VCaP (cell line): ENCODE measurements at regions not wholly inside any gene's neighbourhood (a gene's known extent, or its start where the extent isn't known, plus 50 kb on each side); places are given as distances from the start of the nearest gene placed in this dataset.
A peak's percentile ranks its signal among the peaks of the same experiment; 100 is the strongest.

Experiments
- H3K27ac ChIP-seq: fragments of 450-650 bp; 2 replicates; pipeline ENCODE4 v1.5.1; 2017
- TF ChIP-seq, protein P1 (sequence below): fragments of 450-650 bp; conservative IDR thresholded peaks from 2 replicates; pipeline ENCODE4 v1.5.1; 2017; ENCODE audit warnings: mild to moderate bottlenecking, moderate library complexity

DNA sequence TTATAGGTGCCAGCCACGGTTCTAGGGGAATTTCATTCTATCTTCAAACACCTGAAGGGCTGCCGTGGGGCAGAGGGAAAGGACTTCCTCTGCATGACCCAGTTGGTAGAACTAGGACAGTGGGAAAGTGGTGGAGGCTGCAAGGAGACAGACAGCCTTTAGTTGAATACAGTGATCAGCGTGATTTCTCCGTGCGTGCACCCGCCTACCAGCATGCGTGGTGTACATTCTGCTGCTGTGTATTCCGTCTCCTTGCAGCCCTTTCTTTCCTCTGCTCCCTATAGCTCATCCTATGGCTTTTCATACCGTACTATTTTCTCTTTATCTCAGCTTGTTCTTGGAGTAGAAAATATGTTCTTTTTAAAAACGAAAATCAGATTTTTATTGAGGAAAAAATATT lies 146.9 kb downstream of the MRM1 start:
- no peak overlapping the region for H3K27ac ChIP-seq
- TF ChIP-seq, protein P1, sequence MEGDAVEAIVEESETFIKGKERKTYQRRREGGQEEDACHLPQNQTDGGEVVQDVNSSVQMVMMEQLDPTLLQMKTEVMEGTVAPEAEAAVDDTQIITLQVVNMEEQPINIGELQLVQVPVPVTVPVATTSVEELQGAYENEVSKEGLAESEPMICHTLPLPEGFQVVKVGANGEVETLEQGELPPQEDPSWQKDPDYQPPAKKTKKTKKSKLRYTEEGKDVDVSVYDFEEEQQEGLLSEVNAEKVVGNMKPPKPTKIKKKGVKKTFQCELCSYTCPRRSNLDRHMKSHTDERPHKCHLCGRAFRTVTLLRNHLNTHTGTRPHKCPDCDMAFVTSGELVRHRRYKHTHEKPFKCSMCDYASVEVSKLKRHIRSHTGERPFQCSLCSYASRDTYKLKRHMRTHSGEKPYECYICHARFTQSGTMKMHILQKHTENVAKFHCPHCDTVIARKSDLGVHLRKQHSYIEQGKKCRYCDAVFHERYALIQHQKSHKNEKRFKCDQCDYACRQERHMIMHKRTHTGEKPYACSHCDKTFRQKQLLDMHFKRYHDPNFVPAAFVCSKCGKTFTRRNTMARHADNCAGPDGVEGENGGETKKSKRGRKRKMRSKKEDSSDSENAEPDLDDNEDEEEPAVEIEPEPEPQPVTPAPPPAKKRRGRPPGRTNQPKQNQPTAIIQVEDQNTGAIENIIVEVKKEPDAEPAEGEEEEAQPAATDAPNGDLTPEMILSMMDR: no peak

DNA sequence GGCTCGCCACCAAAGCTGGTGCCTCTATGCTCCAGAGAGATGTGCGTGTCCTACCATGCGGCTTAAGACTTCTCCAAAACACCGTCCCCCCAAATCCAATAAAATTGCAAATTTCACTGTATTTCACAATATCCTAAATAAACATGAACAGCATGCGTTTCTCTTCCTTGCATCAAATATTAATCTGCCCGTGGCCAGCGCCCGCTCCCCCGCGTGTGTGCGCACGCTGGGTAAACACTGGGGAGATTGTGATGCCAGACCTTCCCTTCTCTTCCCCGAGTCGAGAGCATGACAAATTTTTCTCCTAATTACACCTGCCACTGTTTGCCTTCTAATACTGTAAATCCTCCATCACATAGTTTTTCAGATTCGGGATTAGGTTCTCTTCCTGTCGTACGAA lies 148.1 kb downstream of the MRM1 start:
- no peak overlapping the region for H3K27ac ChIP-seq
- TF ChIP-seq, protein P1: no peak

DNA sequence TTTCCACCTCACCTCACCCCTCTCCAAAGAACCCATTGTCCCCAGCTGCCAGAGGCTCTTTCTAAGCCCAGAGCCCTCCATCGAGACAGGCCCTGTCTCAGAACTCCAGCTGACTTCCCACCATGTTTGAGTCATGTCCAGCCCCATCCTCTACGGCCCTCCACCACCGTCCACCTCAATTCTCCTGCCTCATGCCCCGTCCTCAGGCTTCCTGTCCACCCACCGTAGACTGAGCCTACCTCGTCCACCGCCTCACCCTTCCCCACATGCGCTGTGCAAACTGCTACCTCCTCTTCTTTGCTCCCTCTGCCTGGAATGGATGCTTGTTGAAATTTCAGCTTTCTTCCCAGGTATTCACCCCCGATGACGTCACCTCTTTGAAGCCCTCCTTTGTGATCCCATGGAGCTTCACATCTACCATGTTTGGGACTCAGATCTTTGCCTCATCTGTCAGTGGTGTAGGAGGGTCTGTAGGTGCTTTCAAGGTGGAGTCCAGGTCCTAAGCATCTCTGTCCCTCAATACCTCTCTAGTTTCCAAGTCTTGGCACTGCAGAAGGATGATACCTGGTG lies 149.0 kb downstream of the MRM1 start:
- no peak overlapping the region for H3K27ac ChIP-seq

DNA sequence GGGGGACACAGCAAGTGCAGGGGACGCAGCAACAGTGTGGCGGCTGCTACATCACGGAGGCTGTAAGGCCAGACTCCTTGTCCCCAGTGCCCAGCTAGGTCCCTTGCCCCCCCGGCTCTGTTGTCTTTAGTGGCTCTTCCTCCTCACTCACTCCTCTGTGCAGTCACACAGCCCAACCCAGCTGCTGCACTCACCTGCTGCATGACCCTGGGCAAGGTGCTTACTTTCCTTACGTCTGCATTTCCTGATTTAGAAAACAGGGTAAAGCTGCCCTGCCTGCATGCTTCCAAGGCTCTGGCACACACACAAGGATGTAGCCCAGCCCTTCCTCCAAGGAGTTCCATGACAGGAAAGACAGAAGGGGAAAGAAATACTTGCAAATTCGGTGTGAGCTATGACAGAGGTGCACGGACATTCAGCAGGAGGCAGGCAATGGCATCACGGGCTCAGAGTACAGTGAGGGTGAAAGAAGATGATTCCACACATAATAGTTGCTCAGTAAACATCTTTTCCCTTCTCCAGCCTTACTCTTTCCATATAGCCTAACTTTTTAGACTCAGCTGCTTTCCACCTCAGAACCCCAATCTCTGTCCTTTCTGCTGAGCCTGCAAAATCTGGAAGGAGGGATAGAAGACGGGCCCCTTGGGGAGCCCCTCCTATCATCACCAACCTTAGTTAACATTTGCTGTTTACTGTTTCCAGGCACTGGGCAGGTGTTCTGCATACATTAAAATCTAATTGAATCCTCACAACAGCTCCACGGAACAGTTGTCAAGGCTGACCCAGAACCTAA lies 150.9 kb downstream of the MRM1 start:
- H3K27ac ChIP-seq: no peak overlapping the region
- TF ChIP-seq, protein P1: no peak

More for the DNA sequence above, 149.0 kb downstream of the MRM1 start:
- TF ChIP-seq, protein P1: no peak

DNA sequence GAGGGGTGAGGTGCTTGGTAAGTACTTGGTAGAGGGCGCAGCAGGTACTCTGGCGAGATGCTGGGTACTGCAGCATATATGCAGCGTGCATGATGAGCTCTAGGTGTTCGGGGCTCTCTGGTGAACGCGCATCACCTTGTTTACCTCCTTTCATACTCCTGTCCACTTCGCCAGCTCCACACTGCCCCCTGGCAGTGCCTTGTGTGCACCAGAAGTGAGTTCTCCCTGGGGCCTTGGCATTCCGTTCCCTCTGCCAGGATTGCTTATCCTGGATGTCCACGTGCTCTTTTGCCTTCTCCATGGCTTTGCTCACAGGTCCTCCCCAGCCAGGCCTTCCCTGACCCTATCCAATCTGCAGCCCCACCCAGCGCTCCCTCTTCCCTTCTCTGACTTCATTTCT lies 154.2 kb downstream of the MRM1 start:
- TF ChIP-seq, protein P1: peak; percentile 89
- no peak overlapping the region for H3K27ac ChIP-seq

DNA sequence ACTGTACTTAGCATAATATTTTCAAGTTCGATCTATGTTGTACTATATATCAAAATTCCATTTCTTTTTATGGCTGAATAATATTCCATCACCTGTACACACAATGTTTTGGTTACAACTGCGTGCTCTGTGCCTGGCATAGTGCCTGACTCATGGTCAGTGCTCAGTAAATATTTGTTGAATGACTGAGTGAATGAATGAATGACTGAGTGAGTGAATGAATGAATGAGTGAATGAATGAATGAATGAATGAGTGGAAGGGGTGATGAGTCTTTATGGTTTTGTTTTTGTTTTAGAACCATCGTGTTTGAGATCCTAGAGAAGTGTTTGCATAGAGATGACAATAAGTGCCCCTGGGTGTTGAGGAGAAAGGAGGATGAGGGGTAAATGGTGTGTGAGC lies 155.3 kb downstream of the MRM1 start:
- no peak overlapping the region for H3K27ac ChIP-seq
- TF ChIP-seq, protein P1: no peak

DNA sequence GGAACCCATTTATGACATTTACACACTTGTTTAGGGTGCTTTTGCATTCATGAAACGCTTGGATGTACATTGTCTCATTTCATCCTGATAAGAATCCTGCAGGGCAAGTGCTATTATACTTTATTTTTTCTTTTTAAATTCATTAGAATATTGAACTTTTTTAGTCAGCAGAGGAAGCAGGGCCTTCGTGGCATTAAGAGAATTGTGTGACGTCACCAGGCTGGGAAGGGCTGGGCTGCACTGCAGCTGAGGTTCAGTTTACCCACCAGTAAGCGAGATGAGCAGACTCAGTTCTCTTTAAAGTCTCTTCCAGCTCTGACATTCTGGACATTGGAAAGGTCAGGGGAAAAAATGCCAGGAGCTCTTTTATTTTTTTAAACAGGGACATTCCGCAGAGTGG lies 159.0 kb downstream of the MRM1 start:
- TF ChIP-seq, protein P1: no peak
- no peak overlapping the region for H3K27ac ChIP-seq
